HG02938 (cell line): ENCODE measurements at regions not wholly inside any gene's neighbourhood (a gene's known extent, or its start where the extent isn't known, plus 50 kb on each side); places are given as distances from the start of the nearest gene placed in this dataset.
"Not testable (repeated sequence)": the region's sequence is repeated elsewhere in the genome, so short reads cannot be mapped to it uniquely, and the experiment has no call there.

ENCODE experiments used
- ATAC-seq: cut with Tn5 transposase; IDR thresholded peaks from one replicate; pipeline ENCODE4 v1.9.1; 2021; ENCODE audit warnings: mild to moderate bottlenecking, moderate library complexity; ENCODE audit not compliant: unreplicated experiment

GRCh38 chr9:38133595-38133994, 64.6 kb upstream of the SHB start:
- ATAC-seq: no peak

GRCh38 chr9:38132956-38133355, 63.9 kb upstream of the SHB start:
- ATAC-seq: no peak

GRCh38 chr9:38131729-38132128, 62.7 kb upstream of the SHB start:
- ATAC-seq: no peak

DNA sequence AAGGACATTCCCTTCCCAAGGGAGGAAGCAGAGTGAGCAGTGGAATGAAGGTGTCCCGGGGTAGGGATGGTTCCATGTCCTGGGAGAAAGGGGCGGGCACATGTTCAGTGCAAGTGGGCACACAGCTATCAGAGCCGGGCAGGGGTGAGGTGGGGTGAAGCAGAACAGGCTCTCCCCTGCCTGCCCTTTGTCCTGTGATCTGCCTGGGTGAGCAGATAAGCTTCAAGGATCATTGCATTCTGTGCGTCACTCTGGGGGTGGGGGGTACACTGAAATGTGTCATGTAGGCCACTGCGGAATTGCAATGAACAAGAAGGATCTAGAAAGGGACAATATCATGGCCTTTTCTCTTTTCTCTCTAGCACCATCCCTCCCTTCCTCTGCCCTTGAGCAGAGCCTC, 61.7 kb upstream of the SHB start:
- no peak for ATAC-seq

- ATAC-seq: no peak
Observed at GRCh38 chr9:38129366-38129765, 60.3 kb upstream of the SHB start.

DNA sequence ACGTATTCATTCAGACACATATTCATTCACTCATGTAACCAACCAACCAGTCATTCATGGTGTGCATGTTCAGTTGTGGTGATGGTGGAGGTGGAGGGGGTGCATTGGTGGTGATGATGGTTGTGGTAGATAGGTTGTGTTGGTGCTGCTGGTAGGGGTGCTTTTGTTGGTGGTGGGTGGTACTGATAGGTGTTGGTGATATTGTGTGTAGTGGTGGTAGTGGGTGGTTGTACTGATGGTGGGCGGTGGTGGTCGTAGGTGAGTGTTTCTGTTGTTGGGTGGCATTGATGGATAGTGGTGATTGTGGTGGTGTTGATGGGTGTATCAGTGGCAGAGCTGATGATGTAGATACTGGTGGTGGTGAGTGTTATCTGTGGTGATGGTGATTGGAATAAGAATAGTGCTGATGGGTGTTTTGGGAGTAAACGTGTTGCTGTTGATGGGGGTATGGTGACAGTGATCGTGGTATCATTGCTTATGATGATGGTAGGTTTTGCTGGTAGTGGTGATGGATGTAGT, 59.8 kb upstream of the SHB start:
- no peak for ATAC-seq

GRCh38 chr9:38127271-38127839, 58.3 kb upstream of the SHB start:
- no peak for ATAC-seq

DNA sequence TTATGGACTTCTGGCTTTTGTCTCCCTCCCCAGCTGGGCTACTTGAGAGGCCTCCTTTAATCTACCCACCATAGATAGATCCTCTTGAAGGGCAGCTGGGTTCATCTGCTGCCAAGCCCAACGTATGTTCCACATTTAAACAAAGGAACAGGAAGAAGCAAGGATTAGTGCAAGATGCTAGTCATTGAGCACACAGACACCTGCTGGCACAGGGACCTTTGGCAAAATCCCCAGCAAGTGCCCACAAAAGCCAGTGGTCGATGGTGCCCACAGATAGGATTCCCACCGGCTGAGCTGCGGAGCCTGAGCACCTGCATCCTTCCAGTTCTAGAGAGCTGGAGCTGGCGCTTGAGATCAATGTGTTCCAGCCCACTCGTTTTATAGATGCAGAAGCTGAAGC, 57.7 kb upstream of the SHB start:
- ATAC-seq: no peak

DNA sequence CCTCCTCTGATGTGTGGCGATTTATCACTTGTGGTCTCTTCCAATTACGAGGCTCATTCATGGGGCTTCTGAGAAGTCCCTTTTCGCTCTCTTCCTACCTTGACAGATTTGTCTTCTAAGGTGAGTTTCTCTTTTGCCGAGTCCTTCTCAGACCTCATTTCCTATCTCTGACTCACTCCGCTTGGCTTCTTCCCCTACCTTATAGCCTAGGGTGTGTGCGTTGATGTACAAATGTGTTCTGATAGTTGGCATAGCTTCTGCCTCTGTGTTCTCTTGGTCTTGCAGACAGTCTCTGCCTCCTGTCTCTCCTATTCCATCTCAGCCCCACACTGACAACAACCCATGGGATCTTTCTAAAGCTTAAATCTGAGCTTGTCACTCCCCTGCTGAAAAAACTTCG, 56.9 kb upstream of the SHB start:
- no peak for ATAC-seq

DNA sequence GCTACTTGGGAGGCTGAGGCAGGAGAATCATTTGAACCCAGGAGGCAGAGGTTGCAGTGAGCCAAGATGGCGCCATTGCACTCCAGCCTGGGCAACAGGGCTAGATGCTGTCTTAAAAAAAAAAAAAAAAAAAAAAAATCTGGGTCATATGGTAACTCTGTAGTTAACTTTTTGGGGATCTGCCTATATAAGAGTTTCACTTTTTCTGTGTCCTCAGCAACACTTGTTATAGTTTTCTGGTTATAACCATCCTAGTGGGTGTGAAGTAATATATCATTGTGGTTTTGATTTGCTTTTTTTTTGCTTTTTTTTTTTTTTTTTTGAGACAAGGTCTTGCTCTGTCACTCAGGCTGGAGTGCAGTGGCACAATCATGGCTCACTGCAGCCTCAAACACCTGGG, 54.3 kb upstream of the SHB start:
- not testable (repeated sequence) for ATAC-seq

DNA sequence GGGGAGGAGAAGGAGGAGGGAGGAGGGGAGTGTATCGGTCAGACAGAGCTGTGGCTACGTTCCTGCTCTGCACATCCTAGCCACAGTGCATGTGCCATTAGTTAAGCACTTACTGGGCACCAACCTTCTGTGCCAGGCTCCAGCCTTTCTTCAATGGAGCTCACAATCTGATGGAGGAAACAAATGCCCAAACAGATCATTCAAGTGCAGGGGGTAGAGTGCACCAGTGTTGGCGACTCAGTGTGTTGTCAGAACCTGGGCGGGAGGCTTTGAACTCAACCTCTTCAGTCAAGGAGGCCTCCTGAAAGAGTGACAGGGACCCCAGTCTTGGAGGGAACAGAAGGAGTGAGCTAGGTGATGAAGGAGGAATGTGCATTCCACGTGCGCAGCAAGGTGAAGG, 51.9 kb upstream of the SHB start:
- ATAC-seq: no peak

GRCh38 chr9:38119560-38120236, 50.7 kb upstream of the SHB start:
- ATAC-seq: no peak

DNA sequence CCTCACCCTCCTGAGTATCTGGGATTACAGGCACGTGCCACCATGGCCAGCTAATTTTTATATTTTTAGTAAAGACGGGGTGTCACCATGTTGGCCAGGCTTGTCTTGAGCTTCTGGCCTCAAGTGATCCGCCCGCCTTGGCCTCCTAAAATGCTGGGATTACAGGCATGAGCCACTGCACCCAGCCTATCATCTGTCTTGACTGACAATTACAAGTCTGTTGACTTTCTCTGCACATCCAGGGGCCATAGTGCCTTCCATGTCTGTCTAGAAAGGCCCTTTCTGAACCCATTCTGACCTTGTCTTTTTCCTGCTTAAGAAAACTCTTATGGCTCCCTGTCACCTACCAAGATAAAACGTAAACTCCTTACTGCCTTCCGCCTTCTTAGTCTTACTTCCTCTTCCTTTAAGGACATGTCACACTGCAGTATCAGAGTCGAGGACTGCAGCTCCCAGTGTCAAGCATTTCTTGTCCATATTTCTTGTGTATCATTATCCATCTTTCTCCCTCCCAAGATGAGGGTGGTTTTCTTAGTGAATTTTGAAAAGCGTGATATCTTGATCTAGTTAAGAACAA, 49.9 kb upstream of the SHB start:
- ATAC-seq: no peak
